GM23338 (cell line): ENCODE measurements at regions not wholly inside any gene's neighbourhood (a gene's known extent, or its start where the extent isn't known, plus 50 kb on each side); places are given as distances from the start of the nearest gene placed in this dataset.

Experiments used
- CREB1 ChIP-seq: fragments of 250-450 bp; sonication (Bioruptor Pico); IDR thresholded peaks from 2 replicates; pipeline ENCODE4 v1.5.0; 2020; ENCODE audit warnings: low read depth, mild to moderate bottlenecking, moderate library complexity
- CTCF ChIP-seq, 2 experiments: fragments of 200-600 bp in 1 of 2; sonication (generic) in 1 of 2; conservative IDR thresholded peaks; 2 replicates each; pipeline versions ENCODE4 v1.5.1 to v1.6.1; 2016 to 2017; ENCODE audit warnings: antibody characterized with exemption in 2 of 2, low read depth in 2 of 2, mild to moderate bottlenecking in 2 of 2, moderate library complexity in 1 of 2
- EZH2 ChIP-seq: fragments of 200-600 bp; sonication (generic); IDR thresholded peaks from one replicate; pipeline ENCODE4 v1.8.0; 2017; ENCODE audit warnings: antibody characterized with exemption, mild to moderate bottlenecking, low read depth; ENCODE audit not compliant: unreplicated experiment
- EZH2phosphoT487 ChIP-seq: fragments of 200-600 bp; sonication (generic); IDR thresholded peaks from one replicate; pipeline ENCODE4 v1.8.1; 2018; ENCODE audit warnings: antibody characterized with exemption; ENCODE audit not compliant: unreplicated experiment
- JUNB ChIP-seq: IDR thresholded peaks from one replicate; pipeline ENCODE4 v1.6.1; 2016; ENCODE audit warnings: antibody characterized with exemption; ENCODE audit not compliant: unreplicated experiment
- NANOG ChIP-seq: IDR thresholded peaks from 2 replicates; pipeline ENCODE4 v1.6.1; 2016; ENCODE audit warnings: antibody characterized with exemption, borderline replicate concordance
- POLR2AphosphoS5 ChIP-seq: IDR thresholded peaks from 2 replicates; pipeline ENCODE4 v1.6.1; 2016; ENCODE audit warnings: antibody characterized with exemption, low read depth
- STAT1 ChIP-seq: IDR thresholded peaks from one replicate; pipeline ENCODE4 v1.6.1; 2016; ENCODE audit warnings: antibody characterized with exemption; ENCODE audit not compliant: unreplicated experiment
- TF ChIP-seq, protein P1 (sequence below): IDR thresholded peaks from one replicate; pipeline ENCODE4 v1.6.1; 2018; ENCODE audit warnings: antibody characterized with exemption; ENCODE audit not compliant: unreplicated experiment

DNA sequence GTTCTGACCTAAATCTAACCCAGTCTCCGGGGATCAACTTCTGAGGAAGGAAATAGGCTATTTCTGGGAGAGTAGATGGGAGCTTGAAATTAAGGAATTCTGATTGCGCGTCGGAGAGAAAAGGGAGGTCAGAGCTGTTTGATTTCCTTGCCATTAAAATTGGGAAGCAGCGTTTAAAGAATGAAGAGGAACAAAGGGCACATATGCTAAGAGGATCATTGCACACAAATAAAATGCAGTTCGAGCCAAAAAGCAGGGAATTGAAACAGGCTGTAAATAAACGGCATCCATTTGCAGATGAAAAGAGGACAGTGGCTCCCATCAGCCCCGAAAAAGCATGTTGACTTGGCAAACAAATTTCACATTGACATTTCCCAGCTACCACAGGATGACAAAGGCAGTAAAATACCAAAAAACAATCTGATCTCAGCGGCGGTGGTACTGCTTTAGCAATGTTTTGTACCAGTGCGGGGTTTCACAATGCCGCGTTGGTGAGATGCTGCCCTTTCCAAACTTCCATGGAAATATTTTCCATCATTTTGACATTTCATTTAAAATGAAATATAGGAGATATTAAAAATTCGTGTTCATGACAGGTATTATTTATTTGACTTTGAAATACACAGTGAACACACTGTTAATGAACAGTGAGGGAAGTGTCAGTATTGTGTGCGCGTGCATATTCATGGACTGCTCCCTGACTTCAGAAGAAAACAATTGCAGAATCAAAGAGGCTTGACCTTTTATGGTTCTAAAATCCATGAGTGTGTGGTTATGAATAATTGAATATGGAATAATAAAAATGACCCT is 108.8 kb downstream of the SQOR start:
- TF ChIP-seq POLR2AphosphoS5 (no peak), EZH2 (no peak), CTCF (conservative IDR thresholded peaks at IDR 0.05; ENCODE audit: low read depth in 2 of 2) (no peak), EZH2phosphoT487 (no peak), JUNB (no peak), STAT1 (no peak), CREB1 (CRISPR knock-in tag) (no peak), NANOG (no peak)
- TF ChIP-seq, protein P1, sequence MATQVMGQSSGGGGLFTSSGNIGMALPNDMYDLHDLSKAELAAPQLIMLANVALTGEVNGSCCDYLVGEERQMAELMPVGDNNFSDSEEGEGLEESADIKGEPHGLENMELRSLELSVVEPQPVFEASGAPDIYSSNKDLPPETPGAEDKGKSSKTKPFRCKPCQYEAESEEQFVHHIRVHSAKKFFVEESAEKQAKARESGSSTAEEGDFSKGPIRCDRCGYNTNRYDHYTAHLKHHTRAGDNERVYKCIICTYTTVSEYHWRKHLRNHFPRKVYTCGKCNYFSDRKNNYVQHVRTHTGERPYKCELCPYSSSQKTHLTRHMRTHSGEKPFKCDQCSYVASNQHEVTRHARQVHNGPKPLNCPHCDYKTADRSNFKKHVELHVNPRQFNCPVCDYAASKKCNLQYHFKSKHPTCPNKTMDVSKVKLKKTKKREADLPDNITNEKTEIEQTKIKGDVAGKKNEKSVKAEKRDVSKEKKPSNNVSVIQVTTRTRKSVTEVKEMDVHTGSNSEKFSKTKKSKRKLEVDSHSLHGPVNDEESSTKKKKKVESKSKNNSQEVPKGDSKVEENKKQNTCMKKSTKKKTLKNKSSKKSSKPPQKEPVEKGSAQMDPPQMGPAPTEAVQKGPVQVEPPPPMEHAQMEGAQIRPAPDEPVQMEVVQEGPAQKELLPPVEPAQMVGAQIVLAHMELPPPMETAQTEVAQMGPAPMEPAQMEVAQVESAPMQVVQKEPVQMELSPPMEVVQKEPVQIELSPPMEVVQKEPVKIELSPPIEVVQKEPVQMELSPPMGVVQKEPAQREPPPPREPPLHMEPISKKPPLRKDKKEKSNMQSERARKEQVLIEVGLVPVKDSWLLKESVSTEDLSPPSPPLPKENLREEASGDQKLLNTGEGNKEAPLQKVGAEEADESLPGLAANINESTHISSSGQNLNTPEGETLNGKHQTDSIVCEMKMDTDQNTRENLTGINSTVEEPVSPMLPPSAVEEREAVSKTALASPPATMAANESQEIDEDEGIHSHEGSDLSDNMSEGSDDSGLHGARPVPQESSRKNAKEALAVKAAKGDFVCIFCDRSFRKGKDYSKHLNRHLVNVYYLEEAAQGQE, result no peak
